H9 (cell line): ENCODE measurements at regions not wholly inside any gene's neighbourhood (a gene's known extent, or its start where the extent isn't known, plus 50 kb on each side); places are given as distances from the start of the nearest gene placed in this dataset.

Experiments
- DNase-seq: peaks from one replicate; pipeline ENCODE4 v3.0.0-alpha.2; 2017
- H2AFZ ChIP-seq: one replicate; pipeline ENCODE4 v1.6.1; 2013; ENCODE audit warnings: mild to moderate bottlenecking, low read length, control low read depth, moderate library complexity
- H2AK5ac ChIP-seq: 2 replicates; pipeline ENCODE4 v1.6.1; 2013; ENCODE audit warnings: low read length, control low read depth, mixed read lengths; ENCODE audit not compliant: insufficient read length
- H2BK120ac ChIP-seq: one replicate; pipeline ENCODE4 v1.6.1; 2013; ENCODE audit warnings: low read depth, mild to moderate bottlenecking, low read length, control low read depth, inconsistent platforms; ENCODE audit not compliant: poor library complexity, severe bottlenecking
- H2BK12ac ChIP-seq: 2 replicates; pipeline ENCODE4 v1.6.1; 2013; ENCODE audit warnings: low read length, control low read depth, mixed read lengths, low read depth; ENCODE audit not compliant: insufficient read length
- H2BK15ac ChIP-seq: 2 replicates; pipeline ENCODE4 v1.6.1; 2013; ENCODE audit warnings: low read depth, low read length, control low read depth
- H2BK20ac ChIP-seq: one replicate; pipeline ENCODE4 v1.6.1; 2013; ENCODE audit warnings: low read depth, mild to moderate bottlenecking, low read length, control low read depth, inconsistent platforms; ENCODE audit not compliant: poor library complexity, severe bottlenecking
- H2BK5ac ChIP-seq: 2 replicates; pipeline ENCODE4 v1.6.1; 2013; ENCODE audit warnings: low read length, control low read depth, mixed read lengths; ENCODE audit not compliant: insufficient read length
- H3K14ac ChIP-seq: 2 replicates; pipeline ENCODE4 v1.6.1; 2013; ENCODE audit warnings: low read length, control low read depth; ENCODE audit not compliant: insufficient read depth
- H3K18ac ChIP-seq: 2 replicates; pipeline ENCODE4 v1.6.1; 2013; ENCODE audit warnings: low read depth, mild to moderate bottlenecking, mixed read lengths, low read length, control low read depth; ENCODE audit not compliant: insufficient read length
- H3K23ac ChIP-seq: 2 replicates; pipeline ENCODE4 v1.6.1; 2013; ENCODE audit warnings: low read length, control low read depth, mixed read lengths, low read depth; ENCODE audit not compliant: insufficient read length
- H3K23me2 ChIP-seq: 2 replicates; pipeline ENCODE4 v1.6.1; 2013; ENCODE audit warnings: low read depth, mild to moderate bottlenecking, mixed read lengths, low read length, control low read depth; ENCODE audit not compliant: insufficient read length, poor library complexity, severe bottlenecking
- H3K27ac ChIP-seq: 2 replicates; pipeline ENCODE4 v1.5.1; 2013; ENCODE audit warnings: low read length, control low read depth, mixed read lengths, low read depth; ENCODE audit not compliant: insufficient read length
- H3K27me3 ChIP-seq: 2 replicates; pipeline ENCODE4 v1.6.1; 2013; ENCODE audit warnings: low read length, control low read depth, inconsistent platforms; ENCODE audit not compliant: insufficient read depth
- H3K4ac ChIP-seq: 2 replicates; pipeline ENCODE4 v1.6.1; 2013; ENCODE audit warnings: low read depth, mild to moderate bottlenecking, control low read depth, inconsistent platforms, low read length, moderate library complexity
- H3K4me1 ChIP-seq: 2 replicates; pipeline ENCODE4 v1.6.1; 2013; ENCODE audit warnings: low read length, control low read depth, inconsistent platforms; ENCODE audit not compliant: insufficient read depth
- H3K4me2 ChIP-seq: 2 replicates; pipeline ENCODE4 v1.6.1; 2013; ENCODE audit warnings: low read length, control low read depth, mixed read lengths; ENCODE audit not compliant: insufficient read length, insufficient read depth
- H3K56ac ChIP-seq: 2 replicates; pipeline ENCODE4 v1.6.1; 2013; ENCODE audit warnings: low read depth, mild to moderate bottlenecking, mixed read lengths, low read length, control low read depth; ENCODE audit not compliant: insufficient read length
- H3K79me1 ChIP-seq: 2 replicates; pipeline ENCODE4 v1.6.1; 2013; ENCODE audit warnings: low read depth, mild to moderate bottlenecking, moderate library complexity, low read length, control low read depth, inconsistent platforms; ENCODE audit not compliant: insufficient read depth, poor library complexity, severe bottlenecking
- H3K79me2 ChIP-seq: 2 replicates; pipeline ENCODE4 v1.6.1; 2013; ENCODE audit warnings: low read length, control low read depth, inconsistent platforms; ENCODE audit not compliant: insufficient read depth
- H3K9ac ChIP-seq: 2 replicates; pipeline ENCODE4 v1.6.1; 2013; ENCODE audit warnings: low read length, control low read depth, mixed read lengths; ENCODE audit not compliant: insufficient read length; ENCODE audit errors: extremely low read depth
- H3K9me3 ChIP-seq: one replicate; pipeline ENCODE4 v1.6.1; 2013; ENCODE audit warnings: low read depth, low read length, inconsistent platforms; ENCODE audit not compliant: control insufficient read depth
- H3T11ph ChIP-seq: one replicate; pipeline ENCODE4 v1.6.1; 2013; ENCODE audit warnings: mild to moderate bottlenecking, low read length, control low read depth, inconsistent platforms
- H4K20me1 ChIP-seq: one replicate; pipeline ENCODE4 v1.6.1; 2013; ENCODE audit not compliant: control insufficient read depth, insufficient read length, insufficient read depth
- H4K5ac ChIP-seq: 2 replicates; pipeline ENCODE4 v1.6.1; 2013; ENCODE audit warnings: low read depth, mild to moderate bottlenecking, mixed read lengths, low read length, control low read depth; ENCODE audit not compliant: insufficient read length
- H4K8ac ChIP-seq: replicated peaks from 2 replicates; pipeline ENCODE4 v1.6.1; 2013; ENCODE audit warnings: low read length, control low read depth, mixed read lengths, low read depth; ENCODE audit not compliant: insufficient read length
- H4K91ac ChIP-seq: 2 replicates; pipeline ENCODE4 v1.6.1; 2013; ENCODE audit warnings: low read depth, mild to moderate bottlenecking, moderate library complexity, mixed read lengths, low read length, control low read depth; ENCODE audit not compliant: insufficient read length
- H3K27ac Mint-ChIP-seq, 3 experiments: 2 replicates in 2 of 3; 3 replicates in 1 of 3; pipeline ENCODE4 v1.8.0; 2020 to 2021; ENCODE audit warnings: mixed read lengths in 3 of 3, mild to moderate bottlenecking in 1 of 3, moderate library complexity in 1 of 3
- H3K27me3 Mint-ChIP-seq: 2 replicates; pipeline ENCODE4 v1.8.0; 2021; ENCODE audit warnings: low read depth, mild to moderate bottlenecking, moderate library complexity, mixed read lengths
- H3K36me3 Mint-ChIP-seq, 3 experiments: 2 replicates in 2 of 3; 3 replicates in 1 of 3; pipeline ENCODE4 v1.8.0; 2020 to 2021; ENCODE audit warnings: low read depth in 3 of 3, mixed read lengths in 3 of 3; ENCODE audit not compliant: insufficient read depth in 1 of 3
- H3K4me1 Mint-ChIP-seq, 2 experiments: 2 replicates each; pipeline ENCODE4 v1.8.0; 2020; ENCODE audit warnings: mixed read lengths in 2 of 2
- H3K4me3 Mint-ChIP-seq, 2 experiments: 2 replicates in 1 of 2; 3 replicates in 1 of 2; pipeline ENCODE4 v1.8.0; 2020 to 2021; ENCODE audit warnings: mild to moderate bottlenecking in 2 of 2, mixed read lengths in 2 of 2, moderate library complexity in 1 of 2
- H3K9me3 Mint-ChIP-seq, 2 experiments: 2 replicates in 1 of 2; 3 replicates in 1 of 2; pipeline ENCODE4 v1.8.0; 2020; ENCODE audit warnings: mild to moderate bottlenecking in 2 of 2, mixed read lengths in 2 of 2, moderate library complexity in 1 of 2
- CTCF ChIP-seq: fragments of 200-600 bp; sonication (generic); conservative IDR thresholded peaks from 3 replicates; pipeline ENCODE4 v1.8.0; 2021; ENCODE audit warnings: antibody characterized with exemption, mild to moderate bottlenecking
- WGBS: extraction: QIAGEN DNeasy Blood & Tissue Kit; methylation state at CpG from one replicate; pipeline ENCODE4 v1.1.7; 2013; ENCODE audit warnings: missing lambda C conversion rate, low lambda C conversion rate, mixed read lengths; ENCODE audit not compliant: insufficient read length; ENCODE audit errors: extremely low coverage; 5-methylcytosine and 5-hydroxymethylcytosine counted together

DNA sequence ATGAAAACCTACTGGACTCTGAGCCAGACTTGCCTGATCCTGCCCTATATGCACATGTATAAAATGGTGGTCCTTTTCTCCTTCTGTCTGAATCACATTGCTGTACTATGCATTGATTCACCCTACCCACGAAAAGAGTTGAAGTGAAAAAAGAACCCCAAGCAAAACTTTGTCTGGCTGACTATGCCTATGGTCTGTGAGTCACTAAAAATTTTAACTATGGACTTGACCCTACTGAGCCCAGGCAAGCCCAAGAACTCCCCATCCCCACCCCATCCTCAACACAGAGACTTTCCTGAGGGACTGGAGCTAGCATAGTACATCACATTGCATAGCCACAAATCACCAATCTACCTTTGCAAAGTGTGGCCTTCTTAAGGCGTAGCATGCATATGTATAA is 116.6 kb upstream of the TENM3 start:
- H3K27me3 ChIP-seq = no peaks in the 10 kb centered on the region
- H4K91ac ChIP-seq = no peak overlapping the region
- H4K5ac ChIP-seq = no peak overlapping the region
- no peak for DNase-seq
- no peak overlapping the region for H3K4me2 ChIP-seq
- no peaks in the 10 kb centered on the region for H3K79me2 ChIP-seq
- no peaks in the 10 kb centered on the region for H3K4me1 ChIP-seq
- no peaks in the 10 kb centered on the region for H3K23me2 ChIP-seq
- H2BK20ac ChIP-seq = no peak overlapping the region
- no peak overlapping the region for H4K8ac ChIP-seq
- Mint-ChIP-seq H3K4me3 (no peak overlapping the region), H3K4me1 (peaks cover 0 to 6% of the 10 kb centered on the region in 2 experiments; a peak in 2 of 4 replicates), H3K36me3 (peaks cover 7 to 27% (median 16%) of the 10 kb centered on the region in 3 experiments), H3K27ac (no peak overlapping the region), H3K9me3 (peaks cover 18 to 25% of the 10 kb centered on the region in 2 experiments), H3K27me3 (no peaks in the 10 kb centered on the region; the same call in none of the 2 replicates)
- H2BK15ac ChIP-seq = no peak overlapping the region
- H3K79me1 ChIP-seq = no peaks in the 10 kb centered on the region
- H2AK5ac ChIP-seq = no peak overlapping the region
- H3K14ac ChIP-seq = no peak overlapping the region
- no peaks in the 10 kb centered on the region for H4K20me1 ChIP-seq
- TF ChIP-seq CTCF = no peak
- no peak overlapping the region for H2BK120ac ChIP-seq
- no peak overlapping the region for H3K27ac ChIP-seq
- WGBS = no CpG with 5 or more reads among the region's 2 CpGs
- no peak overlapping the region for H3K56ac ChIP-seq
- no peak overlapping the region for H3K4ac ChIP-seq
- no peak overlapping the region for H2BK5ac ChIP-seq
- no peak overlapping the region for H3K9ac ChIP-seq
- H3K9me3 ChIP-seq = peaks cover 13% of the 10 kb centered on the region
- H3T11ph ChIP-seq = no peak overlapping the region
- H3K18ac ChIP-seq = no peak overlapping the region
- no peak overlapping the region for H2BK12ac ChIP-seq
- H3K23ac ChIP-seq = no peak overlapping the region
- no peak overlapping the region for H2AFZ ChIP-seq
